ENCODE measurements at regions not wholly inside any gene's neighbourhood (a gene's known extent, or its start where the extent isn't known, plus 50 kb on each side); places are given as distances from the start of the nearest gene placed in this dataset.
A peak's percentile ranks its signal among the peaks of the same experiment; 100 is the strongest.
"Not testable (repeated sequence)": the region's sequence is repeated elsewhere in the genome, so short reads cannot be mapped to it uniquely, and the experiment has no call there.

DNA sequence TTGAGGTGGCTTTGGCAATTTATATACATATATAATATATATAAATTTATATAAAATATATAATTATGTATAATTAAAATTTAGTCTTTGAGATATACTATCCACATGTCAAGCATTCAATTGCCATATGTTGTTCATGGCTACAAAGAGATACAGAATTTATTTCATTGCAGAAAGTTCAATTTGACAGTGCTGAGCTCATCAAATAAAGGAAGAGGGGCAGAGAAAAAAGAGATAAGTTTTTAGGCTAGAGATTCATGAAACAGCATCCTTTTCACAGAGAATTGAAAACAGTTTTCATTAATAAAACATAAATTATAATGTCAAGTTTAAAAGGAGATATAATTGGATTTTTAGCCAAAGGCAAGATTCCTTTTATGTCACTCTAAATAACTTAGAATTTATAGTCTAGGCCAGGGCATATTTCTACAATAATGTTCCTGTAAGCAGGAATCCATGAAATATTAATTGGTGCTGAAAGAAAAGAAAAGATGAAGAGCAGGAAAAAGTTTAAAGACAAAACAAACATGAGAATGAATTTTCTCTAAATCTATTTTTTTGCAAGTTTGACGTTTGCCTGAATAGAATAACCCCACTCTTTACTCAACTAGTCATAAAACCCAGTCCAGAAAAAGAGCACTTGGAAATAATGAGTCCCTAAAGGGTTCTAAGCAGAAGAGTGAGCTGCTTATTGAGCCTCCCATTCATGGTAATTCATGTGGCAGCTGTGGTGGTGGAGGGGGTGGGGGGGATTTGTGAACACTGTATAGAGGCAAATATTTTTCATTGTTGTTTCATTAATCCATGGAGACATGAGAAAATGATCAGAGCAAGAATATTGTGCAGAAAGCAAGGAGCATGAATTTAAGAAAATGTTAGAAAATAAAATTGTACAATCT is 1279.5 kb downstream of the CDH12 start:
- H3K36me3 ChIP-seq: no peaks in the 10 kb centered on the region
- TF ChIP-seq EP300 (IDR thresholded peaks at IDR 0.05): no peak
- no peaks in the 10 kb centered on the region for H3K9me3 ChIP-seq
- no peak for DNase-seq
- no peaks in the 10 kb centered on the region for H3K4me1 ChIP-seq
- H3K27me3 ChIP-seq: no peaks in the 10 kb centered on the region
- 58 to 68% methylated on average over 1 of the region's 1 CpG for WGBS, 2 donors
- H3K4me3 ChIP-seq: no peak overlapping the region
- intact Hi-C loops (cut with DNase I): no loop called here
- H3K27ac ChIP-seq: no peak overlapping the region

GRCh38 chr5:21571196-21571595 is 1281.9 kb downstream of the CDH12 start:
- H3K36me3 ChIP-seq; H3K4me1 ChIP-seq; H3K27ac ChIP-seq; H3K27me3 ChIP-seq; H3K9me3 ChIP-seq; DNase-seq; H3K4me3 ChIP-seq; intact Hi-C loops (cut with DNase I): not testable (repeated sequence)
- WGBS, 2 donors: 73 to 83% methylated on average over 1 of the region's 1 CpG

GRCh38 chr5:21559109-21559508 is 1294.0 kb downstream of the CDH12 start:
- H3K36me3 ChIP-seq; H3K9me3 ChIP-seq; H3K4me3 ChIP-seq; H3K4me1 ChIP-seq; DNase-seq; intact Hi-C loops (cut with DNase I); H3K27me3 ChIP-seq; H3K27ac ChIP-seq: not testable (repeated sequence)
- 86 to 87% methylated on average over 2 of the region's 2 CpGs for WGBS, 2 donors

- DNase-seq; H3K36me3 ChIP-seq; H3K4me3 ChIP-seq; H3K4me1 ChIP-seq; intact Hi-C loops (cut with DNase I); H3K27me3 ChIP-seq; H3K9me3 ChIP-seq; H3K27ac ChIP-seq: not testable (repeated sequence)
- 95 to 99% methylated on average over 2 of the region's 3 CpGs for WGBS, 2 donors
Measured at GRCh38 chr5:21552263-21552662, 1300.9 kb downstream of the CDH12 start.

GRCh38 chr5:21550916-21551315 is 1302.2 kb downstream of the CDH12 start:
- H3K36me3 ChIP-seq; H3K27ac ChIP-seq; H3K9me3 ChIP-seq; H3K4me3 ChIP-seq; intact Hi-C loops (cut with DNase I); DNase-seq; H3K27me3 ChIP-seq; H3K4me1 ChIP-seq: not testable (repeated sequence)
- WGBS, 2 donors: 92 to 95% methylated on average over 3 of the region's 3 CpGs

DNA sequence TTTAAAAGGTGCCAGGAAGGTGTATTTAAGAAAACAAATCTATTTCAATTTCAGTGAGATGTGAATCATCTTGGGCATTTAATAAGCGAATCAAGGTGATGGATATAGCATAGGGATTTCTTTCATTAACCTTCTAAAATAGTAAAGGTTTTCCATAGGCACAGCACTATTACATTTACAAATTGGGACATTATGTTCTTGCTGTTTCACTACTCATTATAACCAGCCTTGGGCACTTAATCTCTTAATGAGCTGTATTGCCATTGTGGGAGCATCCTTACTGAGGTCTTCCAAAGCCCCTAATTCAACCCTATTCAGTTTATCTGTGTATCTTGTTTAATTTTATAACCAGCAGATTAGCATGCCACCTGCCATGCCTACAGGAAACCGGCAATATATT is 1305.5 kb downstream of the CDH12 start:
- H3K27ac ChIP-seq; H3K36me3 ChIP-seq; DNase-seq; intact Hi-C loops (cut with DNase I); H3K4me1 ChIP-seq; H3K9me3 ChIP-seq; H3K4me3 ChIP-seq; H3K27me3 ChIP-seq: not testable (repeated sequence)
- WGBS, 2 donors: 86 to 92% methylated on average over 2 of the region's 2 CpGs

DNA sequence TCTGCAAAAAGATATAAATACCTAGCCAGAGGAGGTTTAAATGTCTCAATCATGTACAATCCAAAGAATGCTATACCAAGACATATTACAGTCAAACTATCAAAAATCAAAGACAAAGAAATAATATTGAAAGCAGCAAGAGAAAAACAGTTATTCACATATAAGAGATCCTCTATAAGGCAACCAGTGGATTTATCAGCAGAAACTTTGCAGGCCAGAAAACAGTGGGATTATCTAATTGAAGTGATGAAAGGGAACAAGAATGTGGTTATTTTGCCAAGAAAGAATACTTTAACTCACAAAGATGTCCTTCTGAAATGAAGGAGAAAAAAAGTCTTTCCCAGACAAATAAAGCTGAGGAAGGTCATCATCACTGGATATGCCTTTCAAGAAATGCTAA is 1318.0 kb downstream of the CDH12 start:
- H3K4me1 ChIP-seq; H3K27me3 ChIP-seq; H3K4me3 ChIP-seq; DNase-seq; H3K9me3 ChIP-seq; H3K36me3 ChIP-seq; H3K27ac ChIP-seq; intact Hi-C loops (cut with DNase I): not testable (repeated sequence)

DNA sequence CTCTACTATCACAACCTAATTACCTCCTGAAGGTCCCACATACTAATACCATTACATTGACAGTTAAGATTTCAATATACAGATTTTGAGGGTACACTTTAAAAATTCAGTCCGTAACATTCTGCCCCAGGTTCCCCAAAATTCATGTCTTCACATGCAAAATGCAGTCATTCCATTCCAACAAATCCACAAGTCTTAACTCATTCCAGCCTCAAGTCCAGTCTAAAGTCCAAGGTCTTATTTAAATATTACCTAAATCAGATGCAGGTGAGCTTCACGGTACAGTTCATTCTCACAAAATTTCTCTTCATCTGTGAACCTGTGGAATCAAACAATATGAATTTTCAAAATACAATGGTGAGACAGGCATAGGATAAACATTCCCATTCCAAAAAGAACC is 1332.0 kb downstream of the CDH12 start:
- H3K27ac ChIP-seq; H3K27me3 ChIP-seq; DNase-seq; H3K4me1 ChIP-seq; H3K4me3 ChIP-seq; H3K36me3 ChIP-seq; intact Hi-C loops (cut with DNase I); H3K9me3 ChIP-seq: not testable (repeated sequence)
- WGBS, 2 donors: 77 to 88% methylated on average over 2 of the region's 2 CpGs

DNA sequence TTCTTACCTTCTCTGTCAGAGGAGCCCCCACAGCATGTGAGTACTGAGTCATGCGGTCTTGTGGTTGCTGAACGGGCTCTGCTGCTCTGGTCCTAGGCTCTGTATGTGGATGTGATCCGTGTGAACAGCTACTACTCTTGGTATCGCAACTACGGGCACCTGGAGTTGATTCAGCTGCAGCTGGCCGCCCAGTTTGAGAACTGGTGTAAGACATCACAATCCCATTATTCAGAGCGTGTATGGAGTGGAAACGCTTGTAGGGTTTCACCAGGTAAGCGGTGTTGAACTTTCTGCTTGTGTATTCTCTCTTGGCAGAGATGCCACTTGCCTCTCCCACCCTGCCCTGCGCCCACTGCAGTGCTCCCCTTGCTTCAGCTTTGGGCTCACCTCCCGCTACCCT is 1356.2 kb downstream of the CDH12 start:
- H3K27me3 ChIP-seq; H3K4me1 ChIP-seq; intact Hi-C loops (cut with DNase I); DNase-seq; H3K4me3 ChIP-seq; H3K27ac ChIP-seq; H3K9me3 ChIP-seq: not testable (repeated sequence)
- WGBS, 2 donors: 94 to 98% methylated on average over 8 to 9 of the region's 11 CpGs
- H3K36me3 ChIP-seq: peaks cover 0 to 16% (median 9%) of the 10 kb centered on the region in 4 donors

DNA sequence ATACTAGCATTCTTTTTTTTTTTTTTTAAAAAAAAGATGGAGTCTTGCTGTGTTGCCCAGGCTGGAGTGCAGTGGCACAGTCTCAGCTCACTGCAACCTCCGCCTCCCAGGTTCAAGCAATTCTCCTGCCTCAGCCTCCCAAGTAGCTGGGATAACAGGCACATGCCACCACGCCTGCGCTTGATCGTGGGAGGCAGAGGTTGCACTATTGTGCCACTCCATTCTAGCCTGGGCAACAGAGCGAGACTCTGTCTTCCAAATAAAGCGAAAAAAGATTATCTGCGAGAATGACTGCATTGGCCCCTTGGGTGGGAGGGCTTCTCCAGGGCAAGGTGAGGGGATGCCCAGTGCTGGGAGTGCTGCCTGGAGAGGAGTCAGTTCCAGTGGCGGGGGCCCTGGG is 1357.1 kb downstream of the CDH12 start:
- H3K4me1 ChIP-seq; H3K27ac ChIP-seq; H3K9me3 ChIP-seq; DNase-seq; intact Hi-C loops (cut with DNase I); H3K27me3 ChIP-seq; H3K4me3 ChIP-seq: not testable (repeated sequence)
- 88 to 91% methylated on average over 7 of the region's 8 CpGs for WGBS, 2 donors
- H3K36me3 ChIP-seq: peaks cover 0 to 17% (median 10%) of the 10 kb centered on the region in 4 donors

DNA sequence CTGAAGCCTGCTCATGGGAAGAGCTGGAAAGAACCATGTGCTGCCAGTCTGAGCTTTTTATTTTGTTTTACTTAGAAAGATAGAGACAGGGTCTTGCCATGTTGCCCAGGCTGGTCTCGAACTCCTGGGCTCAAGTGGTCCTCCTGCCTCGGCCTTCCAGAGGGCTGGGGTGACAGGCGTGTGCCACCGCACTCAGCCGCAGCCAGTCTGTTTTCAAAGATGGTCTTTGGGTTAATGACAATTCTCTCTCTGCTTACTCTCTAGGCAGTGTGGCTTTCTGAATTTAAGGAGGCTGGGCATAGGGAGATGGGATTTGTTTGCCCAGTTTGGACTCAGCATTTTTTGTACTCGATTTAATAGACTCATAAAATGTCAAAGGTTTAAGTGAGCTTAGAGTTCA is 1357.9 kb downstream of the CDH12 start:
- H3K36me3 ChIP-seq: peaks cover 0 to 17% (median 10%) of the 10 kb centered on the region in 4 donors
- DNase-seq; H3K4me1 ChIP-seq; H3K27ac ChIP-seq; H3K27me3 ChIP-seq; H3K4me3 ChIP-seq; H3K9me3 ChIP-seq; intact Hi-C loops (cut with DNase I): not testable (repeated sequence)
- 87 to 88% methylated on average over 6 of the region's 6 CpGs for WGBS, 2 donors

GRCh38 chr5:21494033-21494432 is 1359.1 kb downstream of the CDH12 start:
- H3K27me3 ChIP-seq; intact Hi-C loops (cut with DNase I); H3K27ac ChIP-seq; H3K9me3 ChIP-seq; H3K4me1 ChIP-seq; H3K4me3 ChIP-seq: not testable (repeated sequence)
- peaks cover 0 to 20% (median 10%) of the 10 kb centered on the region in 4 donors for H3K36me3 ChIP-seq
- DNase-seq: peak; percentile 63
- 94 to 96% methylated on average over 7 of the region's 8 CpGs for WGBS, 2 donors

DNA sequence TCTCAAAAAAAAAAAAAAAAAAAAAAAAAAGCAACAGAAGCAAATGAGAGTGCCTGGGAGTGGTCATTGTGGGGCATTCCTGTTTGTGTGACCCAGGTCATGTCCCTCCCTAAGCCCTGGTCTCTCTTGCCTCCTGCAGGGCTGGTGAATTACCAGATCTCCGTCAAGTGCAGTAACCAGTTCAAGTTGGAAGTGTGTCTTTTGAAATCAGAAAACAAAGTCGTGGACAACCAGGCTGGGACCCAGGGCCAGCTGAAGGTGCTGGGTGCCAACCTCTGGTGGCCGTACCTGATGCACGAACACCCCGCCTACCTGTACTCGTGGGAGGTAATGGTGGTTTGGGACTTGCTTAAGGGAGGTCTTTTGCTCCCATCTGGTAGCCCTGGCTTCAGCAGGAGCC is 1362.0 kb downstream of the CDH12 start:
- H3K4me1 ChIP-seq; H3K27me3 ChIP-seq; intact Hi-C loops (cut with DNase I); H3K27ac ChIP-seq; H3K9me3 ChIP-seq; DNase-seq; H3K4me3 ChIP-seq: not testable (repeated sequence)
- H3K36me3 ChIP-seq: peaks cover 0 to 12% (median 6%) of the 10 kb centered on the region in 4 donors
- WGBS, 2 donors: 94 to 97% methylated on average over 6 of the region's 6 CpGs
